ENCODE measurements at regions not wholly inside any gene's neighbourhood (a gene's known extent, or its start where the extent isn't known, plus 50 kb on each side); places are given as distances from the start of the nearest gene placed in this dataset.

DNA sequence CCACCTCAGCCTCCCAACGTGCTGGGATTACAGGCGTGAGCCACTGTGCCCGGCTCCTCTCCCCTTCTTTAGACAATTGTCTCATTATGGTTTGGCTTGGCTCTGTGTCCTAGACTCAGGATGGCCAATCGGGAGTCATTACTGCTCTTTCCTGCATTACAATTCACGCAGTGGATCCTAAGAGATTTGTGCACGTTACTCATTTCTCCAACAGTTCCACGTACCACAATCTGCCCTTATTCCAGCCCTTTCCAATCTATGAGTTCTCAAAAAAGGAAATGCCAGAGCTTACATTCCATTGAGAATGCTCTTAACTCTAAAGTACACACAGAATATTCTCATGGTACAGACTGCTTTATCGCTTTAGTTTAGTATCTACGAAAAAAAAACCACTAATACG is 357.0 kb downstream of the GPATCH2 start:
- no peaks in the 10 kb centered on the region for H3K9me3 ChIP-seq (replicated peaks)
- 0 out of 2 replicates have a peak, but pooled peaks cover 6% of the 10 kb centered on the region for H3K4me1 ChIP-seq (replicated peaks)
- no peak for DNase-seq (ENCODE audit: low read depth in 1 of 2, low spot score in 2 of 2)
- no peak overlapping the region for H3K27ac ChIP-seq
- no peaks in the 10 kb centered on the region for H3K36me3 ChIP-seq
- H3K27me3 ChIP-seq (replicated peaks): no peaks in the 10 kb centered on the region
- H3K4me3 ChIP-seq: no peak overlapping the region

DNA sequence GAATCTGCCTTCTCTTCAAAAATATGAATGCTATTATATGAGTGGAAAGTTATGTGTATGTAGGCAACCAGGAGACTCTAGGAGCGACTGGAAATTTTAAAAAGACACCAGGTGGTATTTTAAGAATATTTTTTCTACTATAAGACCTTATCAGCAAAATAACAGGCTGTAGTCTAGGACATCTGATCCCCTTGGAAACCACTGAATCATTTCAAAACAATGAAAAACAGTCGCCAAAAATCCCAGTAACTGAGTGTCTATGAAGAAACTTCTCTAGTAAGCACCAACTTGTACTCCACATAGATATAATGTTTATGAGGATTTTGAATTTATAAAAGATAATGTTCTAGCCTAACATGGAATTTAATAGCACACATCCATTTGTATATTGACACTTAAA is 358.5 kb downstream of the GPATCH2 start:
- H3K27me3 ChIP-seq (replicated peaks): no peaks in the 10 kb centered on the region
- 0 out of 2 replicates have a peak, but pooled peaks cover 6% of the 10 kb centered on the region for H3K4me1 ChIP-seq (replicated peaks)
- H3K27ac ChIP-seq: no peak overlapping the region
- DNase-seq (ENCODE audit: low read depth in 1 of 2, low spot score in 2 of 2): no peak
- no peaks in the 10 kb centered on the region for H3K9me3 ChIP-seq (replicated peaks)
- no peaks in the 10 kb centered on the region for H3K36me3 ChIP-seq
- no peak overlapping the region for H3K4me3 ChIP-seq

DNA sequence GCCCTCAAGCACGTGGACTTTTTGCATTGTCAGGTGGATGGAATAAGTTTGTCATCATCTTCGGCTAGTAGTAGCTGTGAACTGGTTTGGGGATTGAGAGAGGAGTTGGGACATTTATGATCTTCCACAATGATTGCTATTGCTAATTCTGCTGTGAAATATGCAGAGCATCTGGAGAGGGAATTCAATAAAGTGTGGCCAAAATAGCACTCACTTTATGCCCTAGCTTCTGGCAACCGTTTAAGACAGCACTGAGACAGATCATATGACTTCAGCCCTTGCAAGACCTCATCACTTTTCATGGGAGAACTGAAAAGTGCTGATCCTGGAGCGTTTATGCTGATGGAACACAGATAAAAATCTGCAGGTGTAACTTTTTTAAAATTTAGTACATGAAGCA is 360.8 kb downstream of the GPATCH2 start:
- Histone ChIP-seq H3K27me3 (replicated peaks) (no peaks in the 10 kb centered on the region), H3K4me3 (no peak overlapping the region), H3K27ac (no peak overlapping the region), H3K36me3 (no peaks in the 10 kb centered on the region), H3K4me1 (replicated peaks) (no peaks in the 10 kb centered on the region), H3K9me3 (replicated peaks) (no peaks in the 10 kb centered on the region)
- DNase-seq (ENCODE audit: low read depth in 1 of 2, low spot score in 2 of 2): no peak

DNA sequence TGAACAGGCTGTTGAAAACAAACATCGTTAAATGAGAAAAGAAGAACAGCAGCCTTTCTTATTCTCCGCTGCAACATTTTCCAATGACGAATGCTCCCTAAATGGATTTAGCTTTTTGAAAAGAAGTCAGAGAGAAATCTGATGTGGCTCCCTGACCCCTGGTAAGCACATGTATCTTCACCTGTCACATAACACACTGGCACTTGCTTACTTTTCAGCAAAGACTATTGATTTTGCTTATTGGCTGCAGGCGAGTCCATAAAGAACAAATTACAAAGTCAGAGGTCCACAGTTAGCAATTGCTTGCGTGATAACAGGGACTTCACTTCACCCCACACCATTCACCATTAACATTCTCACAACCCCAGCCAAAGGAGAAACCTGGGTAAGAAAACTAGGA is 362.8 kb downstream of the GPATCH2 start:
- no peak overlapping the region for H3K27ac ChIP-seq
- DNase-seq (ENCODE audit: low read depth in 1 of 2, low spot score in 2 of 2): no peak
- H3K4me3 ChIP-seq: no peak overlapping the region
- no peaks in the 10 kb centered on the region for H3K27me3 ChIP-seq (replicated peaks)
- no peaks in the 10 kb centered on the region for H3K36me3 ChIP-seq
- H3K4me1 ChIP-seq (replicated peaks): no peaks in the 10 kb centered on the region
- H3K9me3 ChIP-seq (replicated peaks): no peaks in the 10 kb centered on the region

DNA sequence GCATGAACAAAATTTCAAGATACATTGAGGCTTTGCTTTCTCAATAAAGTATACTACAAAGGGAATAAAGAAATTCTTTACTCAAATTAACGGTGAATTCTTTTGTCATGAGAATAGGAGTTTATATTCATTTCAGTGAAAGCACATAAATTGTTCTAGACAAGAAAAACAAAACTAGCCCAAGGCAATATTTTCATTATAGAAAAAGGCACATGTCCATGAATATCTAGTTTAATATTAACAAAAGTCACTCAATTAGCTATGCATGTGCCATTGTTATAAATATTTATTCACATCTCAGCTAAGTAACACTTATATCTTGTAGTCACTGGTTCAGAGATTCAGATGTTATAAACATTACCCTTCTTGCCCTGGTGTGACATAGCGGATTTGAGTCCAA is 369.3 kb downstream of the GPATCH2 start:
- no peaks in the 10 kb centered on the region for H3K27me3 ChIP-seq (replicated peaks)
- no peak for DNase-seq (ENCODE audit: low read depth in 1 of 2, low spot score in 2 of 2)
- H3K27ac ChIP-seq: no peak overlapping the region
- 0 out of 2 replicates have a peak, but pooled peaks cover 3% of the 10 kb centered on the region for H3K9me3 ChIP-seq (replicated peaks)
- no peak overlapping the region for H3K4me3 ChIP-seq
- H3K36me3 ChIP-seq: no peaks in the 10 kb centered on the region
- no peaks in the 10 kb centered on the region for H3K4me1 ChIP-seq (replicated peaks)

DNA sequence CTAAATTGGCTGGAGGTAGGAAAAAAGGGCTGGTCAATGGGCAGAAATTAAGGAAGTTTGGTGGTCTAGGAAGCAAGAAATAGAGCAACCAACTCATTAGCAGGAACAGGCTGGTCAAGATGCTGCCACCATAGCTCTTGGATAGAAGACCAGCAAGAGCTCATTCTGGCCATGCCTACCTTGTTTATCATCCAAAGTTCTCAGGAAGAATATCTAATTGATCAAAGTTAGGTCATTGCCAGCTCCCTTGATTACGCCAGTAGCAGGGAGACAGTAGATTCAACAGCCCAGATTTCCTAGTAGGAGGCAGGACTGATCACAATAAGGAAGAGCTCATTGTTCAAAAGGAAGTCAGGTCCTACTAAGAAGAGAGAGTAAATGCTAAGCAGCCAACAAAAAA is 370.2 kb downstream of the GPATCH2 start:
- Histone ChIP-seq H3K4me1 (replicated peaks) (no peaks in the 10 kb centered on the region), H3K36me3 (no peaks in the 10 kb centered on the region), H3K9me3 (replicated peaks) (peaks cover 3% of the 10 kb centered on the region; the same call in 1 of the 2 replicates), H3K27me3 (replicated peaks) (no peaks in the 10 kb centered on the region), H3K27ac (no peak overlapping the region), H3K4me3 (no peak overlapping the region)
- DNase-seq (ENCODE audit: low read depth in 1 of 2, low spot score in 2 of 2): no peak

DNA sequence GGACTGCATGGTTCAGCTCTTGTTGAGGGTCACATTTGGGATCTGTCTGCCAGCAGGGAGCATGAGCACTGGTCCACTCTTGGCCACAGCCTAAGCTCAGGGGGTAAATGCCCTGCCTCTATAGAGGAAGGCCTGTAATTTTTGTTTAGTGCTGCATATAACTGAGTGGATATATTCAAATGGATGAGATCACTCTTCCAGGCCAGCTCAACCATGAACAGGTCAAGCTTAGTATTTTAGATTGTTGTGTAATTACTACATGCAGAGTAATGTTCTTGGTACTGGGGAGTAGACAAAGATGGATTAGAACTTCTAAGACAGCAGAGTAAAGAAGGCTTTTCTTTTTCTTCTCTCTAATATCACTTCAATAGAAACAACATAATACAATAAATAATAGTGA is 376.9 kb downstream of the GPATCH2 start:
- Histone ChIP-seq H3K27me3 (replicated peaks) (no peaks in the 10 kb centered on the region), H3K9me3 (replicated peaks) (no peaks in the 10 kb centered on the region; the same call in 1 of the 2 replicates), H3K27ac (no peak overlapping the region), H3K36me3 (no peaks in the 10 kb centered on the region), H3K4me3 (no peak overlapping the region), H3K4me1 (replicated peaks) (no peaks in the 10 kb centered on the region)
- no peak for DNase-seq (ENCODE audit: low read depth in 1 of 2, low spot score in 2 of 2)

DNA sequence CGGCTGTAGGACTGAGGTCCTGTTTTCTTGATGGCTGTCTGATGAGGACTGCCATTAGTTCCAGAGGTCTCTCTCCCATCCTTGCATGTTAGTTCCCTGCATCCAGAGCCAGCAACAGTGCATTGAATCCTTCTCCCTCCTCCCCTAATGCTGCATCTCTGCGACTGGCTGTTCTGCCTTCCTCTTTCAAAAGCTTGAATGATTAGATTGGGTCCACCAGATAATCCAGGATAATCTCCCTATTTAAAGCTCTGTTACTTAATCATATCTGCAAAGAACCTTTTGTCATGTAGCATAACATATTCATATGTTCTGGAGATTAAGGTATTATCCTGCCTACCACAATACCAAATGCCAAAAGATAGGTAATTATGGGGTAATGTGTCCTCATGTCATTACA is 377.5 kb downstream of the GPATCH2 start:
- no peak overlapping the region for H3K27ac ChIP-seq
- no peaks in the 10 kb centered on the region for H3K4me1 ChIP-seq (replicated peaks)
- no peaks in the 10 kb centered on the region; the same call in 1 of the 2 replicates for H3K9me3 ChIP-seq (replicated peaks)
- no peak overlapping the region for H3K4me3 ChIP-seq
- no peaks in the 10 kb centered on the region for H3K27me3 ChIP-seq (replicated peaks)
- no peak for DNase-seq (ENCODE audit: low read depth in 1 of 2, low spot score in 2 of 2)
- no peaks in the 10 kb centered on the region for H3K36me3 ChIP-seq

DNA sequence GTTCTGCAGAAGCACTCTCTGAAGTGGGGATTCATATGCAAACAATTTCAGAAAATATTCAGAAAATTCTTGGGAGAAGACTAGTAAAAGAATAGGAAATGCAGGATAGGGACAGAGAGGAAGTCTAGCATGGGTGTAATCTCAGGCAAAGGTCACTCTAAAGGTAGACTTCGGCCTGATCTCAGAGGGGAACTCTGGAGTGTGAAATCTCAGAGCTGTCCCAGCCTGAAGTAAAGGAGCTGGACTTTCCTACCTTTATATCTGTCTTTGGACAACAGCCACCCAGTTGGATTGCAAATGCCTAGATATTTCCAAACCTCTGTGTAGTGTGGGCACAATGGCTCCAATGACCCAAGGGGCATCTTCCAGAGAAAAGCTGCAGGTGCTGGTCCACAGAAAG is 379.8 kb downstream of the GPATCH2 start:
- no peaks in the 10 kb centered on the region for H3K36me3 ChIP-seq

DNA sequence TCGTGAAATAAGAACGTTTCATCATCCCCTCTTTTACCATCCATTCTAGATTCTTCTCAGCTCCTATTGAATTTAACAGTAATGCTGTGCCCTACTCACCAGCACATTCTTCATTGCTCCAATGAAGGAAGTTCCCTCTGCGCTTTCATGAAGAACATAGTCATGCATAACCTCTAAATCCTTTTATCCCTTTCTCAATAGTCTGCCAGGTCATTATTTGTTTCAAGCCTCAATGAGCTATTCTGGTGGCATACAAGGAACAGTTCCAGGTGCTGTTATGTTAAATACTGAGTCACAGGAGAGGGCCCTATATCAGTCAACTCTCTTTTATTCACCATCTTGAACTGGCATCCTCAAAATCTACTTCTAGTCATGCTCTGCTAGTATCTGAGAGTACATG is 381.0 kb downstream of the GPATCH2 start:
- Histone ChIP-seq H3K27me3 (replicated peaks) (no peaks in the 10 kb centered on the region), H3K27ac (no peak overlapping the region), H3K4me1 (replicated peaks) (no peaks in the 10 kb centered on the region), H3K4me3 (no peak overlapping the region), H3K36me3 (no peaks in the 10 kb centered on the region), H3K9me3 (replicated peaks) (no peaks in the 10 kb centered on the region)
- DNase-seq (ENCODE audit: low read depth in 1 of 2, low spot score in 2 of 2): no peak

More for the DNA sequence above, 379.8 kb downstream of the GPATCH2 start:
- H3K27ac ChIP-seq: no peak overlapping the region
- no peaks in the 10 kb centered on the region for H3K4me1 ChIP-seq (replicated peaks)
- H3K27me3 ChIP-seq (replicated peaks): no peaks in the 10 kb centered on the region
- no peaks in the 10 kb centered on the region; the same call in 1 of the 2 replicates for H3K9me3 ChIP-seq (replicated peaks)
- no peak for DNase-seq (ENCODE audit: low read depth in 1 of 2, low spot score in 2 of 2)
- no peak overlapping the region for H3K4me3 ChIP-seq

DNA sequence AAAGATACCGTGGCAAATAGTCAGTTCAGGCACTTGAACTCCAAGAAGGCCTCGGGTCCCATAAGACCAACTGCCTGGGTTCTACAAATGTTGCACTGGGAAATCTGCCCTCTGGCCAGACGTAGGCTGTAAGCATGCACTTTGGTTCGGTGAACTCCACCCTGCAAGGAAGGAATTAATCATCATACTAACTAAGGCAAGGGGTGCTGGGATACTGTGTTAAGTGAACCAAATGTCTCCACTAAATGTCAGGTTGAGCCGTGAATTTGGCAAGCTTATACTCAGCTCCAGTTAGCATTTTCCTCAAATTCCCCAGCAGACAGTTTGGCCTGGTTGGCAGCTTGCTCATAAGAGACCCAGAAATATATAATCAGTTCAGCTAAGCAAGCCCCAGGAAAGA is 385.9 kb downstream of the GPATCH2 start:
- H3K27me3 ChIP-seq (replicated peaks): no peaks in the 10 kb centered on the region
- no peaks in the 10 kb centered on the region for H3K9me3 ChIP-seq (replicated peaks)
- no peak overlapping the region for H3K27ac ChIP-seq
- no peak for DNase-seq (ENCODE audit: low read depth in 1 of 2, low spot score in 2 of 2)
- H3K4me3 ChIP-seq: no peak overlapping the region
- no peaks in the 10 kb centered on the region for H3K4me1 ChIP-seq (replicated peaks)
- no peaks in the 10 kb centered on the region for H3K36me3 ChIP-seq

DNA sequence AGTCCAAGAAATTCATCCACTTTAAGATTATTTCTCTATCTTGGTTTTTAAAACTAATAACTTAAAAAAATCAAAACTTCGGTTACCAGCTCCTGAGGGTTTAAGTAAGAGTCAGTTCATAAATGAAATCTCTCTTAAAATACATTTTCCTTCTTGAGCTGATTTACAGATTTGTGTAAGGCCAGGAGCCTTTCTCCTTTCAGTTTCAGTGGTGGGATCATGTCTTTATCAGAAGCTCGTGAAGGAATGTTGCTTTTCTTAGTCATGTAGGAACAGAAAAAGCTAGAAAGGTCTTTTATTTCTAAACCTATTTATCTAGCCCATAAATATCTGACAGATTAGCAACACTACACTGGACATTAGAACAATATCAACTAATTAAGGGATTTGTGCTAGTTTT is 390.2 kb downstream of the GPATCH2 start:
- no peak for DNase-seq (ENCODE audit: low read depth in 1 of 2, low spot score in 2 of 2)
- Histone ChIP-seq H3K4me3 (no peak overlapping the region), H3K36me3 (no peaks in the 10 kb centered on the region), H3K4me1 (replicated peaks) (no peaks in the 10 kb centered on the region), H3K27ac (no peak overlapping the region), H3K27me3 (replicated peaks) (no peaks in the 10 kb centered on the region), H3K9me3 (replicated peaks) (no peaks in the 10 kb centered on the region)

DNA sequence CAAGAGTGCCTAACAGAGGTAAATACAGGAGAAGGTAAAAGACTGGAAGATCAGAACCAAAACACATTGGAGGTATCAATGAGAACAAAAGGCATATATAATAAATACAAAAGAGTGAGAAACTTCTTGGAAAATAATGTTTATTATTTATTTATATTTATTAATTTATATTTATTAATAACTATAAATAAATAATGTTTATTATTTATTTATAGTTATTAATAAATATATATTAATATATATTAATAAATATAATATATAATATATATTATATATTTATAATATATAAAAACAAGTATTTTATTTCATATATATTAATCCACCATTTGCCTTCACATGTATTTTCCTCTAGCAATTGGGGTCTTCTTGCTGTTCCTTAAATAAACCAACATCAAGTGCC is 391.9 kb downstream of the GPATCH2 start:
- no peaks in the 10 kb centered on the region for H3K9me3 ChIP-seq (replicated peaks)
- DNase-seq (ENCODE audit: low read depth in 1 of 2, low spot score in 2 of 2): no peak

DNA sequence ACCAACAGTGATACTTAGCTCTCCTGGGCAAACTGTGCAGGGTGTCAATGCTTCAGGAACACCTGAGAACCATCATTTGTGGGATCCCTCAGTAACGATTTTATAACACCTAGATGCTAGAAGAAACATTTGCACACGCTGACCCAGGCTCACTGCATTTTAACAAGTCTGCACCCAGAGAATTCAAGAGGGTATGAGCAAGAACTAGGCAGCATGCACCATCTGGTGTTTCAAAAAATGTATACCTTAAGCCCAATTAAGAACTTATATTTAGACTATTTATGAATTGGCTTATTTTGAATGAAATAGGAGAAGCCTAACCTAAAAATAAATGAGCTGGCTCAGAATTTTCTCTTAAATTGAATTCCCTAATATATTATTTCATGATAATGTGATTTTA is 400.5 kb downstream of the GPATCH2 start:
- H3K27ac ChIP-seq: no peak overlapping the region
- no peak for DNase-seq (ENCODE audit: low read depth in 1 of 2, low spot score in 2 of 2)

More for the DNA sequence above, 391.9 kb downstream of the GPATCH2 start:
- H3K27me3 ChIP-seq (replicated peaks): no peaks in the 10 kb centered on the region
- no peaks in the 10 kb centered on the region for H3K4me1 ChIP-seq (replicated peaks)
- H3K4me3 ChIP-seq: no peak overlapping the region
- H3K36me3 ChIP-seq: no peaks in the 10 kb centered on the region
- no peak overlapping the region for H3K27ac ChIP-seq

DNA sequence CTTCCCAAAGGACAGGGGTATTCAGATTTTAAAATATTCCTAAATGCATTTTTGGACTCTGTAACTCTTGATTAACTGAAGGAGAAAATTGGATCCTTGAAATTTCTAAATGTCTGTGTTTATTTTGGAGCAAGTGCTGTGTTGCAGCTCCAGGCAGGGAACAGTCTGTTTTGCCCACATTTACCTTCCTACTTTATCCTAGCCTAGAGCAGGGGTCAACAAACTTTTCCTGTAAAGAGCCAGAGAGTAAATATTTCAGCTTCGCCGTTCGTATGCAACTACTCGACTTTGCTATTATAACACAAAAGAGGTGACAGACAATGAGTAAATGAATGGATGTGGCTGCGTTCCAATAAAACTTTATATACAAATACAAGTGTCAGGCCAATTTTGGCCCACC is 402.2 kb downstream of the GPATCH2 start:
- Histone ChIP-seq H3K27me3 (replicated peaks) (no peaks in the 10 kb centered on the region), H3K4me1 (replicated peaks) (no peaks in the 10 kb centered on the region), H3K4me3 (no peak overlapping the region), H3K27ac (no peak overlapping the region), H3K9me3 (replicated peaks) (no peaks in the 10 kb centered on the region), H3K36me3 (no peaks in the 10 kb centered on the region)
- DNase-seq (ENCODE audit: low read depth in 1 of 2, low spot score in 2 of 2): no peak

More for the DNA sequence above, 400.5 kb downstream of the GPATCH2 start:
- no peak overlapping the region for H3K4me3 ChIP-seq
- H3K4me1 ChIP-seq (replicated peaks): no peaks in the 10 kb centered on the region
- H3K27me3 ChIP-seq (replicated peaks): no peaks in the 10 kb centered on the region
- no peaks in the 10 kb centered on the region for H3K9me3 ChIP-seq (replicated peaks)
- no peaks in the 10 kb centered on the region for H3K36me3 ChIP-seq

All from SJSA1 (cell line).